Psoas muscle (tissue), 7 donors: ENCODE measurements at regions not wholly inside any gene's neighbourhood (a gene's known extent, or its start where the extent isn't known, plus 50 kb on each side); places are given as distances from the start of the nearest gene placed in this dataset.

Experiments
- ATAC-seq, 4 donors: fragments of 200-7000 bp; cut with Tn5 transposase; one replicate each; pipeline ENCODE4 v1.9.1; 2020; ENCODE audit warnings: moderate library complexity in 3 of 4, mild to moderate bottlenecking in 2 of 4
- DNase-seq, 2 donors: peaks; one replicate each; pipeline ENCODE4 v3.0.0-alpha.2; 2020
- H3K27ac ChIP-seq: fragments of 200-600 bp; one replicate; pipeline ENCODE4 v1.8.0; 2022
- H3K27me3 ChIP-seq, 3 donors: fragments of 200-600 bp in 1 of 3; one replicate each; pipeline versions ENCODE4 v1.6.1 to v1.8.0; 2013 to 2022; ENCODE audit warnings: low read length in 2 of 3, mild to moderate bottlenecking in 2 of 3, moderate library complexity in 1 of 3; ENCODE audit not compliant: insufficient read depth in 3 of 3
- H3K36me3 ChIP-seq, 2 donors: fragments of 200-600 bp in 1 of 2; one replicate each; pipeline versions ENCODE4 v1.6.1 to v1.8.0; 2013 to 2022; ENCODE audit warnings: low read depth in 1 of 2, mild to moderate bottlenecking in 1 of 2, moderate library complexity in 1 of 2; ENCODE audit not compliant: insufficient read depth in 1 of 2
- H3K4me1 ChIP-seq: fragments of 200-600 bp; one replicate; pipeline ENCODE4 v1.8.0; 2022
- H3K4me3 ChIP-seq: fragments of 200-600 bp; one replicate; pipeline ENCODE4 v1.8.0; 2022; ENCODE audit warnings: mild to moderate bottlenecking
- H3K9me3 ChIP-seq: fragments of 200-600 bp; one replicate; pipeline ENCODE4 v1.8.0; 2022
- CTCF ChIP-seq: fragments of 200-600 bp; IDR thresholded peaks from one replicate; pipeline ENCODE4 v1.8.0; 2022; ENCODE audit warnings: antibody characterized with exemption
- WGBS, 3 donors: extraction: QIAGEN DNeasy Blood & Tissue Kit; methylation state at CpG; one replicate each; pipeline versions ENCODE4 v1.1.6 to v1.1.7; 2013; 5-methylcytosine and 5-hydroxymethylcytosine counted together
- intact Hi-C, 2 donors: fragments of 100-400 bp; cut with DNase I; formaldehyde crosslinking; loops; one replicate each; pipeline versions ENCODE4 v1.11.0 to v1.14.2; 2022
- donor health status: healthy with polysubstance abuse.
- donor health status: DM: no; HTN: no; CAD: no; lungs with moderate emphysema.
- donor health status: Bipolar disorder and iron deficiency.
- donor health status: healthy.
- donor health status: DM: yes; HTN: yes; CAD: no.
- donor health status: DM: no; HTN: no; CAD: no.
- donor health status: DM: yes; HTN: yes; CAD: no.

- intact Hi-C loops, result loop anchor here in 1 of 2 donors (10.0 kb wide), 1 partner anchor 163 kb away; no protein-coding TSS in a partner anchor
- Histone ChIP-seq H3K27me3 (peaks cover 0 to 44% (median 0%) of the 10 kb centered on the region in 3 donors), H3K36me3 (no peaks in the 10 kb centered on the region), H3K27ac (no peak overlapping the region), H3K4me1 (no peaks in the 10 kb centered on the region), H3K9me3 (no peaks in the 10 kb centered on the region), H3K4me3 (no peak overlapping the region)
- 84 to 93% (median 90%) methylated on average over 12 to 13 of the region's 13 CpGs for WGBS, 3 donors
- ATAC-seq, result no peak
- TF ChIP-seq CTCF, result no peak
- no peak for DNase-seq
Measured at GRCh38 chrX:40467454-40467853, 113.3 kb upstream of the ATP6AP2 start.

- H3K4me1 ChIP-seq, result no peaks in the 10 kb centered on the region
- 32 to 45% (median 37%) methylated on average over 5 of the region's 5 CpGs for WGBS, 3 donors
- peak in 1 of 2 donors; percentile 60 for DNase-seq
- H3K27me3 ChIP-seq, result peaks cover 0 to 43% (median 0%) of the 10 kb centered on the region in 3 donors
- intact Hi-C loops, result loop anchor here in 1 of 2 donors (10.0 kb wide), 1 partner anchor 161 kb away; no protein-coding TSS in a partner anchor
- ATAC-seq, result no peak
- H3K27ac ChIP-seq, result no peak overlapping the region
- no peak for TF ChIP-seq CTCF
- H3K9me3 ChIP-seq, result no peaks in the 10 kb centered on the region
- no peak overlapping the region for H3K4me3 ChIP-seq
- H3K36me3 ChIP-seq, result no peaks in the 10 kb centered on the region
Measured at GRCh38 chrX:40465735-40466551, 114.8 kb upstream of the ATP6AP2 start.

- no peak overlapping the region for H3K27ac ChIP-seq
- H3K36me3 ChIP-seq, result no peaks in the 10 kb centered on the region
- TF ChIP-seq CTCF, result no peak
- no peak overlapping the region for H3K4me3 ChIP-seq
- ATAC-seq (no peak), DNase-seq (no peak)
- H3K4me1 ChIP-seq, result no peaks in the 10 kb centered on the region
- intact Hi-C loops, result loop anchor here in 1 of 2 donors (10.0 kb wide), 1 partner anchor 158 kb away; no protein-coding TSS in a partner anchor
- WGBS, 3 donors, result 46 to 50% (median 47%) methylated on average over 4 of the region's 4 CpGs
- H3K9me3 ChIP-seq, result no peaks in the 10 kb centered on the region
- peaks cover 0 to 51% (median 0%) of the 10 kb centered on the region in 3 donors for H3K27me3 ChIP-seq
Measured at GRCh38 chrX:40462795-40463194, 118.0 kb upstream of the ATP6AP2 start.

GRCh38 chrX:40460926-40461325 lies 119.8 kb upstream of the ATP6AP2 start:
- Histone ChIP-seq H3K9me3 (no peaks in the 10 kb centered on the region), H3K4me3 (no peak overlapping the region), H3K27ac (no peak overlapping the region), H3K36me3 (no peaks in the 10 kb centered on the region), H3K27me3 (peaks cover 0 to 48% (median 0%) of the 10 kb centered on the region in 3 donors), H3K4me1 (no peaks in the 10 kb centered on the region)
- 46 to 48% (median 47%) methylated on average over 5 of the region's 5 CpGs for WGBS, 3 donors
- intact Hi-C loops, result loop anchor here in 1 of 2 donors (10.0 kb wide), 1 partner anchor 156 kb away; no protein-coding TSS in a partner anchor
- no peak for TF ChIP-seq CTCF
- DNase-seq (no peak), ATAC-seq (no peak)
